GM12878 (cell line): ENCODE measurements at regions not wholly inside any gene's neighbourhood (a gene's known extent, or its start where the extent isn't known, plus 50 kb on each side); places are given as distances from the start of the nearest gene placed in this dataset.

Experiments used
- ATAC-seq: fragments of 200-7000 bp; cut with Tn5 transposase; 3 replicates; pipeline ENCODE4 v1.9.1; 2020; ENCODE audit warnings: mild to moderate bottlenecking, moderate library complexity
- BruUV-seq: library from RNA; stranded (reverse); fragments of 400-500 nt; replicated peaks from 2 replicates; lab custom pipeline; 2021; lab: Mats Ljungman, UMichigan
- CTCF ChIA-PET: fragments of 300-600 bp; sonication (Branson Sonifier 250); formaldehyde crosslinking; extraction: SDS; loops from one replicate; lab custom pipeline; 2021; ENCODE audit warnings: inconsistent platforms; lab: Yijun Ruan, JAX
- POLR2A ChIA-PET: fragments of 350-600 bp; formaldehyde crosslinking; extraction: SDS; loops from one replicate; lab custom pipeline; 2021; ENCODE audit warnings: inconsistent platforms; lab: Charles Lee
- RAD21 ChIA-PET: fragments of 300-600 bp; sonication (Branson Sonifier 250); formaldehyde crosslinking; loops from one replicate; lab custom pipeline; 2023; ENCODE audit warnings: antibody characterized with exemption; ENCODE audit not compliant: unreplicated experiment; lab: Charles Lee
- SMC1A ChIA-PET: fragments of 300-600 bp; sonication (Branson Sonifier 250); formaldehyde crosslinking; loops from one replicate; lab custom pipeline; 2023; ENCODE audit not compliant: unreplicated experiment, uncharacterized antibody; lab: Charles Lee
- DNase-seq: peaks from one replicate; pipeline ENCODE4 v3.0.0-alpha.2; 2011; ENCODE audit warnings: low read depth, low spot score
- FAIRE-seq: peaks from 3 replicates; lab custom pipeline; 2011; peaks lifted over from hg19 to GRCh38; lab: Jason Lieb, UNC
- H2AFZ ChIP-seq: 2 replicates; pipeline ENCODE4 v1.6.0; 2011; ENCODE audit warnings: low read depth, low read length, control low read depth; ENCODE audit not compliant: control insufficient read depth
- H3K27ac ChIP-seq: 2 replicates; pipeline ENCODE4 v1.5.1; 2011; ENCODE audit warnings: control low read depth; ENCODE audit not compliant: control insufficient read depth, insufficient read depth
- H3K27me3 ChIP-seq, 2 experiments: replicated peaks in 1 of 2; 2 replicates each; pipeline versions ENCODE4 v1.6.0 to v1.6.1; 2011; ENCODE audit warnings: low read length in 1 of 2; ENCODE audit not compliant: control insufficient read depth in 2 of 2, insufficient read depth in 2 of 2
- H3K36me3 ChIP-seq, 2 experiments: 2 replicates each; pipeline ENCODE4 v1.5.1; 2011; ENCODE audit warnings: low read length in 1 of 2; ENCODE audit not compliant: control insufficient read depth in 2 of 2, insufficient read depth in 2 of 2
- H3K4me1 ChIP-seq: 2 replicates; pipeline ENCODE4 v1.6.1; 2011; ENCODE audit warnings: mild to moderate bottlenecking, low read length, moderate library complexity, mixed read lengths; ENCODE audit not compliant: control insufficient read depth, insufficient read depth
- H3K4me2 ChIP-seq: 2 replicates; pipeline ENCODE4 v1.6.0; 2011; ENCODE audit warnings: control low read depth; ENCODE audit not compliant: control insufficient read depth, insufficient read depth
- H3K4me3 ChIP-seq: fragments of 200-600 bp; sonication (generic); 2 replicates; pipeline ENCODE4 v1.5.1; 2016
- H3K79me2 ChIP-seq: 2 replicates; pipeline ENCODE4 v1.6.0; 2011; ENCODE audit warnings: low read length; ENCODE audit not compliant: control insufficient read depth, insufficient read depth
- H3K9ac ChIP-seq: 2 replicates; pipeline ENCODE4 v1.8.0; 2011; ENCODE audit warnings: low read length, control low read depth, mixed read lengths; ENCODE audit not compliant: control insufficient read depth, insufficient read depth
- H3K9me3 ChIP-seq: replicated peaks from 3 replicates; pipeline ENCODE4 v1.5.1; 2011; ENCODE audit warnings: mild to moderate bottlenecking, low read length; ENCODE audit not compliant: control insufficient read depth, insufficient read depth
- H4K20me1 ChIP-seq: 2 replicates; pipeline ENCODE4 v1.6.0; 2011; ENCODE audit not compliant: control insufficient read depth, insufficient read depth
- BACH1 ChIP-seq: fragments of 450-650 bp; IDR thresholded peaks from 2 replicates; pipeline ENCODE4 v1.6.1; 2017; ENCODE audit warnings: mild to moderate bottlenecking, borderline replicate concordance
- BCL11A ChIP-seq: IDR thresholded peaks from 2 replicates; pipeline ENCODE4 v1.6.1; 2011; ENCODE audit warnings: low read depth, low read length
- EP300 ChIP-seq, 2 experiments: fragments of 150-350 bp in 1 of 2; IDR thresholded peaks; 2 replicates each; pipeline ENCODE4 v1.6.1; 2011 to 2012; ENCODE audit warnings: low read depth in 2 of 2, low read length in 2 of 2, borderline replicate concordance in 1 of 2, improper control_type of control experiment in 1 of 2, inconsistent platforms in 1 of 2; ENCODE audit not compliant: control insufficient read depth in 1 of 2
- KDM1A ChIP-seq: fragments of 200-600 bp; sonication (generic); IDR thresholded peaks from 2 replicates; pipeline ENCODE4 v1.6.1; 2016; ENCODE audit warnings: borderline replicate concordance
- MXI1 ChIP-seq: fragments of 150-350 bp; IDR thresholded peaks from 2 replicates; pipeline ENCODE4 v1.6.1; 2011; ENCODE audit warnings: low read depth, mild to moderate bottlenecking, inconsistent platforms, low read length, improper control_type of control experiment
- MYB ChIP-seq: fragments of 150-350 bp; IDR thresholded peaks from 2 replicates; pipeline ENCODE4 v1.6.1; 2014; ENCODE audit warnings: mild to moderate bottlenecking, low read depth, low read length, borderline replicate concordance
- NFXL1 ChIP-seq: fragments of 450-650 bp; IDR thresholded peaks from 2 replicates; pipeline ENCODE4 v1.6.1; 2017; ENCODE audit warnings: antibody characterized with exemption, mild to moderate bottlenecking, borderline replicate concordance
- RFX5 ChIP-seq: IDR thresholded peaks from 2 replicates; pipeline ENCODE4 v1.6.1; 2011; ENCODE audit warnings: low read depth, low read length, improper control_type of control experiment
- SMAD1 ChIP-seq: fragments of 450-650 bp; IDR thresholded peaks from 2 replicates; pipeline ENCODE4 v1.6.1; 2018; ENCODE audit warnings: mild to moderate bottlenecking, low read depth; ENCODE audit not compliant: partially characterized antibody
- SRF ChIP-seq, 2 experiments: IDR thresholded peaks; 2 replicates each; pipeline ENCODE4 v1.6.1; 2011; ENCODE audit warnings: low read depth in 2 of 2, low read length in 2 of 2, mild to moderate bottlenecking in 1 of 2, moderate library complexity in 1 of 2
- SUPT20H ChIP-seq: IDR thresholded peaks from 2 replicates; pipeline ENCODE4 v1.6.1; 2011; ENCODE audit warnings: low read depth, mild to moderate bottlenecking, low read length, moderate library complexity, borderline replicate concordance; ENCODE audit not compliant: control insufficient read depth
- TBL1XR1 ChIP-seq: IDR thresholded peaks from 2 replicates; pipeline ENCODE4 v1.6.1; 2012; ENCODE audit warnings: low read depth, low read length, improper control_type of control experiment
- WGBS: methylation state at CpG from one replicate; pipeline ENCODE4 v1.1.6; 2016; ENCODE audit warnings: low lambda C conversion rate; ENCODE audit not compliant: insufficient replicate concordance, insufficient coverage; ENCODE audit errors: missing lambda C conversion rate; 5-methylcytosine and 5-hydroxymethylcytosine counted together
- in situ Hi-C: fragments of 300-500 bp; cut with MboI; formaldehyde crosslinking; loops from 9 replicates; pipeline ENCODE4 v1.14.3; 2018; ENCODE audit warnings: mixed read lengths
- intact Hi-C: fragments of 100-400 bp; cut with micrococcal nuclease; formaldehyde crosslinking; loops from one replicate; pipeline ENCODE4 v1.14.2; 2022; ENCODE audit not compliant: unreplicated experiment
- TF ChIP-seq, protein P1 (sequence below): fragments of 450-650 bp; IDR thresholded peaks from 2 replicates; pipeline ENCODE4 v1.6.1; 2017; ENCODE audit warnings: antibody characterized with exemption, mild to moderate bottlenecking, moderate library complexity
- TF ChIP-seq, protein P2 (sequence below): fragments of 450-650 bp; IDR thresholded peaks from 2 replicates; pipeline ENCODE4 v1.6.1; 2016; ENCODE audit warnings: mild to moderate bottlenecking, moderate library complexity, borderline replicate concordance
- TF ChIP-seq, protein P3 (sequence below): fragments of 450-650 bp; IDR thresholded peaks from 2 replicates; pipeline ENCODE4 v1.6.1; 2017; ENCODE audit warnings: mild to moderate bottlenecking, low read depth, inconsistent platforms; ENCODE audit not compliant: poor library complexity, severe bottlenecking

DNA sequence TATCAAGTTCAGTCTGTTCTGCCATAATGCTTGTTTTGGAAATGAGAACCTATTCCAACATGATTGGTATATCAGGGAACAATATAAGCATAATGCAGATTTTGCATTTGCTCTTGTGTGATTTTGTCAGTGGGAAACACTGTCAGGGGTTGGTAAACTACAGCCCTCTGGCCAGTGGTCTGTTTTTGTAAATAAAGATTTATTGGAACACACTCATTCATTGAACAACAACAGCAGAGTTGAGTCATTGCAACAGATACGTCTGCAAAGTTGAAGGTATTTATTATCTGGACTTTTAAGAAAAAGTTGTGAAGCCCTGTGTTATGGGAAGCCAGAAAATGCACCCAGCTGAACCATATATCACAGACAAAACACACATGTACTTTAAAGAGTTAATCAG lies 83.1 kb downstream of the MCFD2 start:
- no peak for DNase-seq
- Histone ChIP-seq H3K4me2 (no peak overlapping the region), H3K27me3 (peaks cover 0 to 2% of the 10 kb centered on the region in 2 experiments; a peak in 3 of 4 replicates), H3K4me3 (no peak overlapping the region), H4K20me1 (no peaks in the 10 kb centered on the region), H3K36me3 (no peaks in the 10 kb centered on the region), H3K9ac (no peak overlapping the region), H3K79me2 (no peaks in the 10 kb centered on the region), H3K9me3 (no peaks in the 10 kb centered on the region), H2AFZ (no peak overlapping the region), H3K4me1 (no peaks in the 10 kb centered on the region), H3K27ac (no peak overlapping the region)
- no peak for FAIRE-seq
- SMC1A ChIA-PET, result no interaction called here
- RAD21 ChIA-PET, result no interaction called here
- ATAC-seq, result no peak
- CTCF ChIA-PET, result interaction anchor here (0.8 kb wide), 1 partner anchor 10 kb away, joined by 3 read pairs; no protein-coding TSS in a partner anchor
- WGBS, result 0% methylated on average over 1 of the region's 1 CpG
- BruUV-seq, result no TSS peak
- POLR2A ChIA-PET, result no interaction called here
- in situ Hi-C loops (no loop called here), intact Hi-C loops (no loop called here)
- TF ChIP-seq TBL1XR1 (no peak), BACH1 (no peak), EP300 (IDR thresholded peaks at IDR 0.05; ENCODE audit: borderline replicate concordance in 1 of 2, control insufficient read depth in 1 of 2, low read depth in 2 of 2, low read length in 2 of 2) (no peak), MYB (no peak), MXI1 (no peak), SUPT20H (no peak), SRF (IDR thresholded peaks at IDR 0.05; ENCODE audit: low read depth in 2 of 2, low read length in 2 of 2) (no peak), NFXL1 (no peak), RFX5 (no peak), BCL11A (no peak), KDM1A (no peak), SMAD1 (no peak)
- TF ChIP-seq, protein P1, sequence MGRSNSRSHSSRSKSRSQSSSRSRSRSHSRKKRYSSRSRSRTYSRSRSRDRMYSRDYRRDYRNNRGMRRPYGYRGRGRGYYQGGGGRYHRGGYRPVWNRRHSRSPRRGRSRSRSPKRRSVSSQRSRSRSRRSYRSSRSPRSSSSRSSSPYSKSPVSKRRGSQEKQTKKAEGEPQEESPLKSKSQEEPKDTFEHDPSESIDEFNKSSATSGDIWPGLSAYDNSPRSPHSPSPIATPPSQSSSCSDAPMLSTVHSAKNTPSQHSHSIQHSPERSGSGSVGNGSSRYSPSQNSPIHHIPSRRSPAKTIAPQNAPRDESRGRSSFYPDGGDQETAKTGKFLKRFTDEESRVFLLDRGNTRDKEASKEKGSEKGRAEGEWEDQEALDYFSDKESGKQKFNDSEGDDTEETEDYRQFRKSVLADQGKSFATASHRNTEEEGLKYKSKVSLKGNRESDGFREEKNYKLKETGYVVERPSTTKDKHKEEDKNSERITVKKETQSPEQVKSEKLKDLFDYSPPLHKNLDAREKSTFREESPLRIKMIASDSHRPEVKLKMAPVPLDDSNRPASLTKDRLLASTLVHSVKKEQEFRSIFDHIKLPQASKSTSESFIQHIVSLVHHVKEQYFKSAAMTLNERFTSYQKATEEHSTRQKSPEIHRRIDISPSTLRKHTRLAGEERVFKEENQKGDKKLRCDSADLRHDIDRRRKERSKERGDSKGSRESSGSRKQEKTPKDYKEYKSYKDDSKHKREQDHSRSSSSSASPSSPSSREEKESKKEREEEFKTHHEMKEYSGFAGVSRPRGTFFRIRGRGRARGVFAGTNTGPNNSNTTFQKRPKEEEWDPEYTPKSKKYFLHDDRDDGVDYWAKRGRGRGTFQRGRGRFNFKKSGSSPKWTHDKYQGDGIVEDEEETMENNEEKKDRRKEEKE, result no peak
- TF ChIP-seq, protein P2, sequence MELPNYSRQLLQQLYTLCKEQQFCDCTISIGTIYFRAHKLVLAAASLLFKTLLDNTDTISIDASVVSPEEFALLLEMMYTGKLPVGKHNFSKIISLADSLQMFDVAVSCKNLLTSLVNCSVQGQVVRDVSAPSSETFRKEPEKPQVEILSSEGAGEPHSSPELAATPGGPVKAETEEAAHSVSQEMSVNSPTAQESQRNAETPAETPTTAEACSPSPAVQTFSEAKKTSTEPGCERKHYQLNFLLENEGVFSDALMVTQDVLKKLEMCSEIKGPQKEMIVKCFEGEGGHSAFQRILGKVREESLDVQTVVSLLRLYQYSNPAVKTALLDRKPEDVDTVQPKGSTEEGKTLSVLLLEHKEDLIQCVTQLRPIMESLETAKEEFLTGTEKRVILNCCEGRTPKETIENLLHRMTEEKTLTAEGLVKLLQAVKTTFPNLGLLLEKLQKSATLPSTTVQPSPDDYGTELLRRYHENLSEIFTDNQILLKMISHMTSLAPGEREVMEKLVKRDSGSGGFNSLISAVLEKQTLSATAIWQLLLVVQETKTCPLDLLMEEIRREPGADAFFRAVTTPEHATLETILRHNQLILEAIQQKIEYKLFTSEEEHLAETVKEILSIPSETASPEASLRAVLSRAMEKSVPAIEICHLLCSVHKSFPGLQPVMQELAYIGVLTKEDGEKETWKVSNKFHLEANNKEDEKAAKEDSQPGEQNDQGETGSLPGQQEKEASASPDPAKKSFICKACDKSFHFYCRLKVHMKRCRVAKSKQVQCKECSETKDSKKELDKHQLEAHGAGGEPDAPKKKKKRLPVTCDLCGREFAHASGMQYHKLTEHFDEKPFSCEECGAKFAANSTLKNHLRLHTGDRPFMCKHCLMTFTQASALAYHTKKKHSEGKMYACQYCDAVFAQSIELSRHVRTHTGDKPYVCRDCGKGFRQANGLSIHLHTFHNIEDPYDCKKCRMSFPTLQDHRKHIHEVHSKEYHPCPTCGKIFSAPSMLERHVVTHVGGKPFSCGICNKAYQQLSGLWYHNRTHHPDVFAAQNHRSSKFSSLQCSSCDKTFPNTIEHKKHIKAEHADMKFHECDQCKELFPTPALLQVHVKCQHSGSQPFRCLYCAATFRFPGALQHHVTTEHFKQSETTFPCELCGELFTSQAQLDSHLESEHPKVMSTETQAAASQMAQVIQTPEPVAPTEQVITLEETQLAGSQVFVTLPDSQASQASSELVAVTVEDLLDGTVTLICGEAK, result no peak
- TF ChIP-seq, protein P3, sequence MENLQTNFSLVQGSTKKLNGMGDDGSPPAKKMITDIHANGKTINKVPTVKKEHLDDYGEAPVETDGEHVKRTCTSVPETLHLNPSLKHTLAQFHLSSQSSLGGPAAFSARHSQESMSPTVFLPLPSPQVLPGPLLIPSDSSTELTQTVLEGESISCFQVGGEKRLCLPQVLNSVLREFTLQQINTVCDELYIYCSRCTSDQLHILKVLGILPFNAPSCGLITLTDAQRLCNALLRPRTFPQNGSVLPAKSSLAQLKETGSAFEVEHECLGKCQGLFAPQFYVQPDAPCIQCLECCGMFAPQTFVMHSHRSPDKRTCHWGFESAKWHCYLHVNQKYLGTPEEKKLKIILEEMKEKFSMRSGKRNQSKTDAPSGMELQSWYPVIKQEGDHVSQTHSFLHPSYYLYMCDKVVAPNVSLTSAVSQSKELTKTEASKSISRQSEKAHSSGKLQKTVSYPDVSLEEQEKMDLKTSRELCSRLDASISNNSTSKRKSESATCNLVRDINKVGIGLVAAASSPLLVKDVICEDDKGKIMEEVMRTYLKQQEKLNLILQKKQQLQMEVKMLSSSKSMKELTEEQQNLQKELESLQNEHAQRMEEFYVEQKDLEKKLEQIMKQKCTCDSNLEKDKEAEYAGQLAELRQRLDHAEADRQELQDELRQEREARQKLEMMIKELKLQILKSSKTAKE, result no peak
